T1000 (cell line): ENCODE measurements at regions not wholly inside any gene's neighbourhood (a gene's known extent, or its start where the extent isn't known, plus 50 kb on each side); places are given as distances from the start of the nearest gene placed in this dataset.
A peak's percentile ranks its signal among the peaks of the same experiment; 100 is the strongest.
"Not testable (repeated sequence)": the region's sequence is repeated elsewhere in the genome, so short reads cannot be mapped to it uniquely, and the experiment has no call there.

Experiments
- DNase-seq: peaks from one replicate; lab custom pipeline; 2025; ENCODE audit warnings: mixed read lengths; lab: John Stamatoyannopoulos, UW

DNA sequence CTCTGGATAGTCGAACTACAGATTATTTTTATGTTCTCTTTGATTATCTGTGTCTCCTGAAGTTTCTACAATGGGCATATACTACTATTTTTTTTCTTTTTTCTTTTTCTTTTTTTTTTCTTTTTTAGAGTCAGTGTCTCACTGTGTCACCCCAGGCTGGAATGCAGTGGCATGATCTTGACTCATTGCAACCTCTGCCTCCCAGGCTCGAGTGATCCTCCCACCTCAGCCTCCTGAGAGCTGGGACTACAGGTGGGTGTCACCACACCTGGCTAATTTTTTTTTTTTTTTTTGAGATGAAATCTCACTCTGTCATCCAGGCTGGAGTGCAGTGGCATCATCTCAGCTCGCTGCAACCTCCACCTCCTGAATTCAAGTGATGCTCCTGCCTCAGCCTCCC, 250.7 kb upstream of the KAZN start:
- no peak for DNase-seq

DNA sequence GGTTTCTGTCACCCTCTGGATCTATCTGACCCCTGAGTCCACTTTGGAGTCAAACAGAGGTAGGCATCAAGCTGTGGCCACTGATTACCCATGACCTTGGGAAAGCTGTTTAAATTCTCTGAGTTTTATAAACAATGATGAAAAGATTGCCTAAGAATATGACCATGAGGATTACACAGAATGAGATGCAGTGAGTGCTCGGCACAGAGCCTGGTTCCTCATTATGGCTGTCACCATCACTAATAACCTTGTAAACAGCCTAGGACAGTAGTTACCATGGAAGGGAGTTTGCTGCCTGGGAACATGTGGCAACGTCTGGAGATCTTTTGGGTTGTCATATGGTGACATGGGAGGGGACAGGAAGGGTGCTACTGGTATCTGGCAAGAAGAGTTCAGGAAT, 248.3 kb upstream of the KAZN start:
- no peak for DNase-seq

DNA sequence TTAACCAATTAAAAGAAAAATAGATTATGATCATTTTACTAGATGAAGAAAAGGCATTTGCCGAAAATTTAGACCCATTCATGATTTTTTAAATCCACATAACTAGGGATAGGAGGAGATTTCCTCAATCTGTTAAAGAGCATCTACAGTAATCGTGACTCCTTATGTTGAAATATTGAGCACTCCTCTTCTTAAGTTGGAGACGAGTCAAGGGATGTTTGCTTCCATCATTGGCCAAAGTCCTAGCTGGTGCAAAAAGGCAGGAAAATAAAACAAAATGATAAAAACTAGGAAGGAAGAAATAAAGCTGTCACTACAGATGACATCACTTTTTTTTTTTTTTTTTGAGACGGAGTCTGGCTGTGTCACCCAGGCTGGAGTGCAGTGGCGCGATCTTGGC, 245.6 kb upstream of the KAZN start:
- no peak for DNase-seq

DNA sequence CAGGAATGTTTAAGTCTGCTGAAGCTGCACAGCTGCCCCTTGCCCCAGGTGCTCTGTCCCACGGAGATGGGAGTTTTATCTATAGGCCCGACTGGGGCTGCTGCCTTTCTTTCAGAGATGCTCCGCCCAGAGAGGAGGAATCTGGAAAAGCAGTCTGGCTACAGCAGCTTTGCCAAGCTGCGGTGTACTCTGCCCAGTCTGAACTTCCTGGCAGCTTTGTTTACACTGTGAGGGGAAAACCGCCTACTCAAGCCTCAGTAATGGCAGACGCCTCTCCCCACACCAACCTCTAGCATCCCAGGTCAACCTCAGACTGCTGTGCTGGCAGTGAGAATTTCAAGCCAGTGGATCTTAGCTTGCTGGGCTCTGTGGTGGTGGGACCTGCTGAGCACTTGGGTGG, 237.5 kb upstream of the KAZN start:
- not testable (repeated sequence) for DNase-seq

DNA sequence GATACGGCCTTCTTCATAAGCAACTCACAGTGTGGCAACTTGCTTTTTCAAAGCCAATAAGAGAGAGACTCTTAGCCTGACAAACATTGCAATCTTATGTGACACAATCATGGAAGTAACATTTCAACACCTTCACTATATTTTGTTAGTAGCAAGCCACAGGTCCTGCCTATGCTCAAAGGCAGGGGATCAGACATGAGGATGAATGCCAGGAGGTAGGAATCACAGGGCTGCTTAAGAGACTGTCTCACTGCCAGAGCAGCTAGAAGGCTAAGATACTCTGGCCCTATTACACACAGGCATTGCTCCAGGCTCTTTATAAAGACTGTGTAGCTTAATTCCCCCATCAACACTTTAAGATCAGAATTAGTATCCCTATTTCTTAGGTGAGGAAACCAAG, 236.2 kb upstream of the KAZN start:
- no peak for DNase-seq

DNA sequence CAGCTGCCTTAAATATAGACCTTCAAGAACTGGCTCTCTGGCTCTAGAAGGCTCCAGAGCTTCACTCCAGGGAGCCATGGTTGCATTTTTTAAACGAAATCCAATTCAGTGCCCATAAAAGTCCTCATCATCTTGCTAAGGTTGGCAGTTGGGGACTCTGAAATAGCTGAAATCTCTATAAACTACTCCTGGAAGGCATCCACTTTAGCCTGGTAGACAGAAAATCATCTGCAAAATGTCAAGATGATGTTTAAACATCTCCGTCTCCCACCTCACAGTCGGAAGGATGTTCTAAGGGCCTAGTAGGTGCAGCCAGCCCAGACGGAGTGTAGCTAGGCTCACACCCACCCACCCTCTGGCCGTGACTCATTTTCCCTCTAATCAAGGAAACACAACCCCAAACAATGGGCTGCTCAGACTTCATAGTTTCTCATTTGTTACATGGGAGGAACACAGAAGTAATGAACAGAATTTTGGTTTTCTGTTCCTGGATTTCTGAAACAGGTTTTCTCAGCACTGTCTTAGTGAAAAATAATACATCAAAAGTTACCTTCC, 235.4 kb upstream of the KAZN start:
- no peak for DNase-seq

DNA sequence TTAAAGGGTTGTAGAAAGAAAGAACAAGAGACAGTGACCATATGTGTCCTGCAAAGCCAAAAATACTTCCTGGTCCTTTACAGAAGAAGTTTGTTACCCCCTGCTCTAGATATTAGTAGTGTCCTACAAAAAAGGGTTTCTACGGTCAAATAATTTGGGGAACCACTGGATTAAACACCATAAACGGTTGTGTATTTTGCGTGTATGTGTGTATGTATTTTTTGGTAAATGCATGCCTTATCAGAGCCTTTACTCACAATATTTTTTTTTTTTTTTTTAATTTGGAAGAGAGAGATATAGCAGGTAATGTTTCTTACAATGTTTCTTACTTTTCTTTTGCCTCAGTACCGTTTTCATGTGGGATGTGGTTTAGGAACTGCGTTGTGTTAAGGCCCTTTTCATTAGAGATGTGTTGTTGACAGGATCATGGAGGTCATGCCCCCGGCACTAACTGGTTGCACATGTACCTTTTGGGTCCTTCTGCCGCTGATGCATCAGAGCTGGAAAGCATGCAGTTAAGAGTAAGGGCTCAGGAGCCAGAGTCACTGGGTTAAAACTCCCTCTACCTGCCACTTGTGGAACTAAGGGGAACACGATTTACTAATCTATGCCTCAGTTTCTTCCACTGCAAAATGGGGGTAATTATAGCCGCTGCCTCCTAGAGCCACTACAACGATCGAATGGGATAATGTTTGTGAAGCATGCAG, 234.6 kb upstream of the KAZN start:
- no peak for DNase-seq

DNA sequence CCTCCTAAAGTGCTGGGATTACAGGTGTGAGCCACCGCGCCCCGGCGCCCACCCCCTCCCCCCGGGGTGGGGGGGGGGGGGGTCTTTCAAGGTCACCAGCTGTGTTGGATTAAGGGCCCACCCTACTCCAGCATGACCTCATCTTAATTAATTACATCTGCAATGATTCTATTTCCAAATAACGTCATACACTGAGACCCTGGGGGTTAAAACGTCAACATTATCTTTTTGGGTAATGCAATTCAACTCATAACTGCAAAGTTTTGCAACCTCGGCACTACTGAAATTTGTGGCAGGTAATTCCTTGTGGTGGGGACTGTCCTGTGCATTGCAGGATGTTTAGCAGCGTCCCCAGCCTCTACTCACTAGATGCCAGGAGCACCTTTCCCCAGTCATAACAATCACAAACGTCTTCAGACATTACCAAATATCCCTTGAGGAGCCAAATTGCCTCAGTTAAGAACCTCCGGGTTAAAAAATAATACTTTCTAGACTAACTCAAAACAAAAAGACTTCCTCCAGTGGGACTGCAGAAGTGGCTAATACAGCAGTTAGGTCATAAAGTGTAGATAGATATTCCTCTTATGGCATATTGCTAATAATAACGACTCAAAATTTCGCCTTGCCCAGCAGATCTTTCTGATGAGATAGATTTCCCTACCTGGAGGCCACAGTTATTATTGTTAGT, 233.0 kb upstream of the KAZN start:
- DNase-seq = no peak

DNA sequence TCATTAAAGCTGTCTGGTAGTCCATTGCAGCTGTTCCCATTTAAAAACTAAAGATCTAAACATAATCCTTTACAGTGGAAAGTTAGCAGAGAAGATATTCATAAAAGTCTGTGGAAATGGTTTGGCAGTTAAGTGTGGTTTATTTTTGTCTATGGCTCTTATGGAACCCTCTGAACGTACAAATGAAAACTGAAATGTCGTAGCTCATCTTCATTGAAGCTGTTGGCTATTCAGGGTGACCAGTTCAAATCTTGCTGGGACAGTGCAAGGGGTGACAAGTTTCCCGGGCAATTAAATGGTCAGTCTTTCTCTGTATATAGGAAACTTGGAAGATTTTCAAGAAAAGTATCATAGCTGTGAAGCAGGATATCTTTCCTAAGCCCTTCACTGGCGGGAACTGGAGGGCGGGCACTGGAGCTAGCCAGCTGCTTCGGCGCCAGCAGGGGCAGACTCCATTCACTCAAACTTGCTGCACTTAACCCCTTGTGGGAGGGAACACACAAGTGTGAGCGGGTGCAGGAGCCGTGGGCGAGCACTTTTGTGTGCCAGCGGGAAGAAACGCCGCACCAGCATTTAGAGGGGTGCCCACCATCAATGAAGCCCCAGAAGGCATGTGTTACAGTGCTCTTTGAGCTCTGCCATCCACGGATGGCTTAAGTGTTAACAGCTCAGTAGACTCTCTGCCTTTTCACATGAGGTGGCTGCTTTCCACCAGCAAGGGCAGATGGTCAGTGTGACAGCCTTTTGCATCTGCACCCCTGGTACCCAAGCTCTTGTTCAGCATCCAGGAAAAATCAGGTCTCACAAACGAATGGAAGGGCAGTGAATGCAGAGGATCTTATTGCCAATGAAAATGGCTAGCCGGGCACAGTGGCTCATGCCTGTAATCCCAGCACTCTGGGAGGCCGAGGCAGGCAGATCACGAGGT, 232.1 kb upstream of the KAZN start:
- no peak for DNase-seq

DNA sequence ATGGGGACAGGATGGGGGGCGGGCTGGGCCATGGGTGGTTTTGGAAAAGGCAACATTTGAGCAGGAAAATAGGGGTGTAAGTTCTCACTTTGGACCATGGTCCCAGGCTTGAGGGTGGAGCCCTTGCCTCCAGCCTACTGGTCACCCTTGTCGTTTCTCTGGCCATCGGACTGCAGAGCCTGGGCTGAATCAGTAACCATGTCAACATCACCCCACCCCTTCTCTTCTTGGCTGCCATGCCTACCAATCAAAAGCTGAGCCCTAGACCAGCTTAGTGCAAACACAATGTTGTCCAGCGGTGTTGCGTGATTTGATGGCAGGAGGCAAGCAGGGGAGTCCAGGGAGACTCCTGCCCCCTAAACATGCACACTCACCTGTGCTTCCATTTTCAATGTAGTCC, 231.0 kb upstream of the KAZN start:
- DNase-seq = no peak

DNA sequence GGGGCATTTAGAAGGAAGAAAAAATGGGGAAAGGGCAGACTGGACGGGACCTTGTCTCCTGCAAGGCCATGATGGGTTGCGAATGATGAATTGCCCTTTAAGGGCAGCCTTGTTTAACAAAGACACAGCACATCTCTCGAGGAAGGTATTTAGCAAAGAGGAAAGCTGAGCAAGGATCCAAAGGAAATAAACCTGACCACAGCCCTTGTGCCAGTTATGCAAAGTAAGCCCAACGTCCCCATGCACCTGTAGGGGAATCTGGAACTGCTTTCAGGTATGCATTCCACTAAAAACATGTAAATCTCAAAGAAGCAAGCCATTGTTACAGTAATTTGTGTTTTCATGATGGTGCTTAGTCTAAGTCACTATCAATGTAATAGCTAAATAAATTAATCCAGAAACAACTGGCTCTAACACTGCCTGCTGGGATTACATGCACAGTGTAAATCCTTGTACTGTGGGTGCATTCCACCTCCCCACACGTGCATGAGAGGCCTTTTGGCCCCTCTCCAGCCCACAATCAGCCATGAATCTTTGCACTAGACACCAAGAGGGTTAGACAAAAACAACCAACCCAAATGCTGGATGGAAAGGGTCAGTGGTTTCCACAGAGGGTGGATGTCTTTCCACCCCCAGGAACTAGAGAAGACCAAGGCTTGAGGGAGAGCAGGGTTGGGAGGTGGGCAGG, 228.8 kb upstream of the KAZN start:
- DNase-seq = no peak

DNA sequence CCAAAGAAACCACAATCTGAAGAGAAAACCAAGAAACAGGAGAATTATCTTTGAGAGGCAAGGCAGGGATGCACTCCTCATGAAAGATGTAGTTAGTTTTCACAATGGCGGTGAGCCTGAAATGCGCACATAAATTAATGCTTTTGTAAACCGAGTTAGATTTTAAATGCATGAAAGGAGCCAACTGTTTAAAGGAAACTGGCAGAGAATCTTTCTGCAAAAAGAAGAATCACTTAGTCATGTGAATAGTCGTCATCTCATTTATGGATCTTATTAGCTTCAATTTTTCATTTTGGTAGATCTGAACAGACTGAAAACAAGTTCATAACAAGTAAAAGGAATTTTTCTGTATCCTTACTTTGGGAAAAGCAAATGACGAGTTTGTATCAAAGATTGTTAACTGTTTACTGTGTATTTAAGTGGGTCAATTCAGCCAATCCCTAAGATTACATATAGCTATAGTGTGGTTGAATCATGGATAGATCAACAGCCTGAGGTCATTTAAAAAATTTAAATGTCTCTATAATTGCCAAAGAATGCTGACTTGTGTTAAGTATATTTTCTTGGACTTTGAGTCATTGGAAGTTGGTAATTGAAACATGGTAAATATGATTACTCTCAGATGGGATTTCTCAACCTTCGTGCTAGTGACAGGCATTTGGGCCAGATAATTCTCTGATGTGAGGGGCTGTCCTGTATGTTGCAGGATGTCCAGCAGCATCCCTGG, 226.6 kb upstream of the KAZN start:
- no peak for DNase-seq

DNA sequence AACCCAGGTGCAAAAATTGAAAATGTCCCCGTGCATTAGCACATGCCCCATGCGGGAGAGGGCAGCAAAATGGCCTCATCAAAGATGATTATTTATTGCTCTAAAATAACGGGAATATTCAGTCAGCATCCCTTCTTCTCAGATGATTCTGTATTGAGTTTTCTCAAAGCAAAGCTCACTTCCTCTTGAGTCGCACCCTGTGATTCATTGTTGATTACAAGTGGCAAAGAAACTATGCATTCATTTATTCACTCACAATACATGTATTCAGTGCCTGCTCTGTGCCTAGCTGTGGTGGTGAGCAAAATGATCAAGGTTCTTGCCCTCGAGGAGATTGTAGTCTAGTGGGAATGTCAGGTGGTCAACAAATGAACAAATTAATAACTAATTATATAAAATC, 226.0 kb upstream of the KAZN start:
- DNase-seq = no peak

DNA sequence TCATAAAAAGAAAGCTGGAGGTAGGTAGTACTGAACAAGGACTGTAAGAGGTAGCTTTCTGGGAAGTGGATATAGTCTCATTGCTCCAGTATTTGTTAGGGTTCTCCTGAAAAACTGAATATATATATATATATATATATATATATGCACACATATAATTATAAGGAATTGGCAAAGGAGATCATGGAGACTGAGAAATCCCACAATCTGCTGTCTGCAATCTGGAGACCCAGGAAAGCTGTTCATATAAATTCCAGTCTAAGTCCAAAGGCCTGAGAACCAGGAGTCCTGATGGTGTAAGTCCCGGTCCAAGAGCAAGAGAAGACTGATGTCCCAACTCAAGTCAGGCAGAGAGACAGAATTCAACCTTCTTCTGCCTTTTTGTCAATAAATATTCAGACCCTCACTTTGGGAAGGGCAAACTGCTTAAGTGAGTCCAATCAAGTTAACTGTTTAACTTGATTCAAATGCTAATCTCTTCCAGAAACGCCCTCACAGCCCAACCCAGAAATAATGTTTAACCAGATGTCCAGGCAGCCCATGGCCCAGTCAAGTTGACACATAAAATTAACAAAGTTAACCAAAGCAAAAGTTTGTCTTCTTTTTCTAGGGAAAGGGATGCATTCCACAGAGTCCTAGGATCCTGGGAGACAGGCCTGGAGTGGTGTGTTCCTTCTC, 225.3 kb upstream of the KAZN start:
- no peak for DNase-seq

DNA sequence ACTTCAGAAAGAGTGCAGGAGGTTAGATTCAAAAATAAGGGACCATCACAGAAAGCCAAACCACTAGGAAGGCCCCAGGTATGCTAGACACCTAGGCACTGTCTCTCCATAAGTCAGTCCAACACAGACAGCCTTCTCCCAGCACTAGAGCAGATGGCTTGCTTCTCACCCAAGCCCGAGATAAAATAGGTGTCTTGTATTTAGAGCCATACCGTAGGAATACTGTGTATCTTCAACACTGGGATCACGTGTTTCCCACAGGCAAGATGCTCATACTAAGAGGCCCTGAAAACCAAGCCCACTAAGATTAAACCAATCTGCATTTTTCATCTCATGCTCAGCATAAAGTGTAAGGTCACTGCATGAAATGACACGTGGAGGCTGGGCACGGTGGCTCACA, 223.3 kb upstream of the KAZN start:
- no peak for DNase-seq

DNA sequence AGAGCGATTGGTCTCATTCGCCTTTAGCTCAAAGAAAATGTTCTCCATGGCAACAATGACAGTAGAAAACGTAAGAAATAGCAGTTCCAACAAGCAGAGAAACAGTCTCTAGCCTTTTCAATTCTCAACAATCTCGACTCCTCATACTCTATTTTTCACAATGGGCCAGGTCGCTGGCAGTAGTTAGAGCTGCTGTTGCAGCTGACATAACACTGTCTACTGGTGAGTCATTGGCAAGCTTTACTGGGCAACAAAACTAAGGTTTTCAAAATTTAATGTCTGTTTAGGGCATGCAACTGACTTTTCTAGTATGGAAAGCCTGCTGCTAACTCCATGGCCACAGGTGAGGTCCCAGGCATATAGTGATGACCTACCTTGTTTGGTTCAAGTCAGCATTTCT, 221.1 kb upstream of the KAZN start:
- DNase-seq = peak; percentile 23

DNA sequence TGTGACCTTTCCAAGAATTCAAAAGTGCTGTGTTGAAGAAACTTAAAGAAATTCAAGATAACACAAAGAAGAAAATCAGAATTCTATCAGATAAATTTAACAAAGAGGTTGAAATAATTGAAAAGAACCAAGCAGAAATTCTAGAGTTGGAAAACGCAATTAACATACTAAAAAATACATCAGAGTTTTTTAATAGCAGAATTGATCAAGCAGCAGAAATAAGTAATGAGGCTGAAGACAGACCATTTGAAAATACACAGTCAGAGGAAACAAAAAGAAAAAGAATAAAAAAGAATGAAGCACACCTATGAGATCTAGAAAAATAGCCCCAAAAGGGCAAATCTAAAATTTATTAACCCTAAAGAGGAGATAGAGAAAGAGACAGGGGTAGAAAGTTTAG, 218.1 kb upstream of the KAZN start:
- DNase-seq = no peak

DNA sequence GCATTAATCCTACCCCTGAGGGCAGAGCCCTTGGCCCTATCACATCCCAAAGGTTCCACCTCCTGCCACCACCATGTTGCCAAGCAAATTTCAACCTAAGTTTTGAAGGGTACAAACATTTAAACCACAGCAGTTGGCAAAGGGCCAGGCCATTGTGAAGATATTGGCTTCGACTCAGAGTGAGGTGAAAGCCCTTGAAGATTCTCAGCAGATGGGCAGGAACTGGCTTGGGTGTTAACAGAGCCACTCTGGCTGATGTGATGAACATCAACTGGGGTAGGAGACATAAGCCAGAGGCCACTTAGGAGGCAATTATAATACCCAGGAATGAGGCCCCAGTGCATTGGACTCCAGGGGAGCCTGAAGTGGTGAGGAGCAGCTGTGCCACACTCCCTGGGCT, 207.7 kb upstream of the KAZN start:
- no peak for DNase-seq

DNA sequence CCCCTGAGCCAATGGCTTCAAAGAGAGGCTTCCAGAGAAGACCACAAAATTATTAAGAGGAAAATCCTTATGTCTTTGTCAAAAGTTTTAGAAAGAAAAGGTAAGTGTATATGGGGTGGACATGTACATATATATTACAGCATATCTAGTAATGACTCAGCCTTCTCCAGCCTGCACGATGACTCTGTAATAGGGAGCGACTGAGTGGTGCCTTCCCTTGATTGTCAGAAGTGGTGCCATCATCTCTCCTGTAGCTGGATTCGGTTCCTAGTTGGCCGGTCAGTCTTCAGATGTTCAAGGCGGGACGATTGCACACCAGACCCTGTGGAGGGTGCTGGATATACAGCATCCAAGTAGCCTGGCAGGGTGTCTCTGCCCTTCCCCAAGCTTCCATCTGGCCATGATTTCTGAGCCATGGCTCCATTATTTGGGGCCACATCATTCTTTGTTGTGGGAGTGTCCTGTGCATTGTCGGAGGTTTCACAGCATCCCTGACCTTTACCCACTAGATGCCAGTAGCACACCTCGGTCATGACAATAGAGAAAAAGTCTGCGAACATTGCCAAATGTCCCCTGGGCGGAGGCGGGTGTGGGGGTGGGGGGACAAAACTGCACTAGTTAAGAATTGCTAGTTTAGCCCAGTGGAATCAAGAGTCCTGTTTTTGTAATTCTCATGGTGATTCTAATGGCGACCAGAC, 206.2 kb upstream of the KAZN start:
- no peak for DNase-seq

DNA sequence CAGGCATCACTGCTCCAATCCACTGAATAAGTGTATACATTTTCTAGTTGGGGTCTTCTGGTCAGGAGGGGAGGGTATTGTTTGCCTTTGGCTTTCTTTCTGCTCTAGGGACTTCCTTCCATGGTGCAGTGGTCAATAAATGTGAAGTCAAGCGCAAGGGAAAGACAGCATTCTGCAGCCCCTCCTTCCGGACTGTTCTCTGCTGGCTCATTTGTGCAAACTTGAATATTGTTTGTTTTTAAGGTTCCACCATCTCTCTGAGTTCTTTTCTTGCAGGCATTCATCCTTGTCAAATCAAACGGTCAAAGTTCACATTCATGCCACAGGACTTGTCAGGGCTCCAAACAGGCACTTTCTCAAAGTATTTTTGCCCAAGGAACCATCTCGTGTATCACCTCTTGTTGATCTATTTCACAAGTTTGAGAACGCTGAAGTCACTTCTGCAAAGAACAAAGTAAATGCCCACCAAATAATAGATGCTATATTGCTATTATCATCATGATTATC, 205.6 kb upstream of the KAZN start:
- DNase-seq = no peak
